ENCODE measurements at regions not wholly inside any gene's neighbourhood (a gene's known extent, or its start where the extent isn't known, plus 50 kb on each side); places are given as distances from the start of the nearest gene placed in this dataset.

- Histone ChIP-seq H3K27me3 (ENCODE audit: control insufficient read depth, low read length) (no peaks in the 10 kb centered on the region), H3F3A (ENCODE audit: control insufficient read depth, insufficient read depth) (no peaks in the 10 kb centered on the region), H3K9me3 (ENCODE audit: control insufficient read depth, insufficient read depth, low read length) (no peaks in the 10 kb centered on the region), H3K4me3 (ENCODE audit: low read length) (no peak overlapping the region), H3K4me2 (ENCODE audit: low read length) (no peak overlapping the region), H3K36me3 (ENCODE audit: control insufficient read depth, low read length) (no peaks in the 10 kb centered on the region), H3K27ac (ENCODE audit: low read depth, low read length) (no peak overlapping the region), H3K4me1 (ENCODE audit: control insufficient read depth, low read length) (no peaks in the 10 kb centered on the region), H3K9me2 (replicated peaks; ENCODE audit: control insufficient read depth, low read length) (no peaks in the 10 kb centered on the region), H4K20me1 (ENCODE audit: control insufficient read depth, insufficient read depth, low read depth, low read length) (no peaks in the 10 kb centered on the region), H3K79me2 (ENCODE audit: control insufficient read depth, low read length) (no peaks in the 10 kb centered on the region)
- TF ChIP-seq CTCF (IDR thresholded peaks at IDR 0.05; ENCODE audit: low read depth, low read length, poor library complexity, severe bottlenecking) (no peak), EZH2phosphoT487 (IDR thresholded peaks at IDR 0.05; ENCODE audit: borderline replicate concordance, low read length) (no peak)
These were observed 92.0 kb upstream of the IRX4 start for GRCh38 chr5:1974501-1975405.

- H3K4me2 ChIP-seq (ENCODE audit: low read length): no peak overlapping the region
These were observed 91.4 kb upstream of the IRX4 start for GRCh38 chr5:1974081-1974480.

GRCh38 chr5:1973391-1974013 is 90.8 kb upstream of the IRX4 start:
- H3K79me2 ChIP-seq (ENCODE audit: control insufficient read depth, low read length): no peaks in the 10 kb centered on the region
- H3K27ac ChIP-seq (ENCODE audit: low read depth, low read length): no peak overlapping the region
- no peak overlapping the region for H3K4me3 ChIP-seq (ENCODE audit: low read length)
- H3F3A ChIP-seq (ENCODE audit: control insufficient read depth, insufficient read depth): no peaks in the 10 kb centered on the region
- H3K36me3 ChIP-seq (ENCODE audit: control insufficient read depth, low read length): no peaks in the 10 kb centered on the region
- no peaks in the 10 kb centered on the region for H3K9me2 ChIP-seq (replicated peaks; ENCODE audit: control insufficient read depth, low read length)
- H3K27me3 ChIP-seq (ENCODE audit: control insufficient read depth, low read length): no peaks in the 10 kb centered on the region
- H3K4me2 ChIP-seq (ENCODE audit: low read length): no peak overlapping the region
- TF ChIP-seq EZH2phosphoT487 (IDR thresholded peaks at IDR 0.05; ENCODE audit: borderline replicate concordance, low read length) (no peak), CTCF (IDR thresholded peaks at IDR 0.05; ENCODE audit: low read depth, low read length, poor library complexity, severe bottlenecking) (no peak)
- H4K20me1 ChIP-seq (ENCODE audit: control insufficient read depth, insufficient read depth, low read depth, low read length): no peaks in the 10 kb centered on the region
- H3K9me3 ChIP-seq (ENCODE audit: control insufficient read depth, insufficient read depth, low read length): no peaks in the 10 kb centered on the region
- H3K4me1 ChIP-seq (ENCODE audit: control insufficient read depth, low read length): no peaks in the 10 kb centered on the region

More at GRCh38 chr5:1974081-1974480, 91.4 kb upstream of the IRX4 start:
- Histone ChIP-seq H3K79me2 (ENCODE audit: control insufficient read depth, low read length) (no peaks in the 10 kb centered on the region), H3K4me3 (ENCODE audit: low read length) (no peak overlapping the region), H3F3A (ENCODE audit: control insufficient read depth, insufficient read depth) (no peaks in the 10 kb centered on the region), H4K20me1 (ENCODE audit: control insufficient read depth, insufficient read depth, low read depth, low read length) (no peaks in the 10 kb centered on the region), H3K27ac (ENCODE audit: low read depth, low read length) (no peak overlapping the region), H3K9me2 (replicated peaks; ENCODE audit: control insufficient read depth, low read length) (no peaks in the 10 kb centered on the region), H3K4me1 (ENCODE audit: control insufficient read depth, low read length) (no peaks in the 10 kb centered on the region), H3K36me3 (ENCODE audit: control insufficient read depth, low read length) (no peaks in the 10 kb centered on the region), H3K27me3 (ENCODE audit: control insufficient read depth, low read length) (no peaks in the 10 kb centered on the region), H3K9me3 (ENCODE audit: control insufficient read depth, insufficient read depth, low read length) (no peaks in the 10 kb centered on the region)
- no peak for TF ChIP-seq CTCF (IDR thresholded peaks at IDR 0.05; ENCODE audit: low read depth, low read length, poor library complexity, severe bottlenecking)
- no peak for TF ChIP-seq EZH2phosphoT487 (IDR thresholded peaks at IDR 0.05; ENCODE audit: borderline replicate concordance, low read length)

Measured in DOHH2 (cell line).